Sigmoid colon (tissue), 4 donors: ENCODE measurements at regions not wholly inside any gene's neighbourhood (a gene's known extent, or its start where the extent isn't known, plus 50 kb on each side); places are given as distances from the start of the nearest gene placed in this dataset.

Source experiments
- EP300 ChIP-seq, 4 donors: sonication (generic); formaldehyde crosslinking; IDR thresholded peaks; one replicate each; pipeline ENCODE4 v1.6.1; 2017; ENCODE audit warnings: antibody characterized with exemption in 4 of 4
- POLR2AphosphoS5 ChIP-seq, 4 donors: sonication (generic); formaldehyde crosslinking; IDR thresholded peaks; one replicate each; pipeline ENCODE4 v1.6.1; 2017; ENCODE audit warnings: antibody characterized with exemption in 4 of 4

- TF ChIP-seq EP300 (IDR thresholded peaks at IDR 0.05) (no peak), POLR2AphosphoS5 (IDR thresholded peaks at IDR 0.05) (no peak)
Observed at GRCh38 chr12:115387467-115387901, 703.5 kb upstream of the TBX3 start.
